HepG2 (cell line): ENCODE measurements at regions not wholly inside any gene's neighbourhood (a gene's known extent, or its start where the extent isn't known, plus 50 kb on each side); places are given as distances from the start of the nearest gene placed in this dataset.

ENCODE experiments used
- MTA3 ChIP-seq: sonication (generic); formaldehyde crosslinking; IDR thresholded peaks from 2 replicates; pipeline ENCODE4 v1.4.0; 2020; ENCODE audit warnings: missing genetic modification reagents
- NFRKB ChIP-seq: fragments of 450-650 bp; IDR thresholded peaks from 2 replicates; pipeline ENCODE4 v1.6.1; 2017
- NR2C2 ChIP-seq: sonication (generic); formaldehyde crosslinking; IDR thresholded peaks from 2 replicates; pipeline ENCODE4 v1.4.0; 2020; ENCODE audit warnings: missing genetic modification reagents, mild to moderate bottlenecking, moderate library complexity, borderline replicate concordance
- POLR2AphosphoS5 ChIP-seq: IDR thresholded peaks from 2 replicates; pipeline ENCODE4 v1.6.1; 2012; ENCODE audit warnings: low read depth, low read length
- SETDB1 ChIP-seq: sonication (generic); formaldehyde crosslinking; IDR thresholded peaks from 2 replicates; pipeline ENCODE4 v1.5.1; 2020; ENCODE audit warnings: missing genetic modification reagents, mild to moderate bottlenecking, borderline replicate concordance
- TCF7 ChIP-seq: sonication (generic); IDR thresholded peaks from 2 replicates; pipeline ENCODE4 v1.6.1; 2016; ENCODE audit warnings: antibody characterized with exemption, low read depth
- XRCC5 ChIP-seq: fragments of 200-400 bp; formaldehyde crosslinking; optimal IDR thresholded peaks from 2 replicates; pipeline ENCODE3; 2017; ENCODE audit warnings: mild to moderate bottlenecking, low read length
- ZNF335 ChIP-seq: sonication (generic); formaldehyde crosslinking; IDR thresholded peaks from 2 replicates; pipeline ENCODE4 v1.4.0; 2020; ENCODE audit warnings: missing genetic modification reagents
- ZNF550 ChIP-seq: sonication (generic); formaldehyde crosslinking; IDR thresholded peaks from 2 replicates; pipeline ENCODE4 v1.4.0; 2020; ENCODE audit warnings: mild to moderate bottlenecking, missing genetic modification reagents, borderline replicate concordance
- ZSCAN25 ChIP-seq: sonication (generic); formaldehyde crosslinking; IDR thresholded peaks from 2 replicates; pipeline ENCODE4 v1.8.0; 2022; ENCODE audit warnings: mild to moderate bottlenecking, missing genetic modification reagents
- TF ChIP-seq, protein P1 (sequence below): sonication (generic); formaldehyde crosslinking; IDR thresholded peaks from 2 replicates; pipeline ENCODE4 v1.5.0; 2020; ENCODE audit warnings: mild to moderate bottlenecking, missing genetic modification reagents, moderate library complexity
- TF ChIP-seq, protein P2 (sequence below): sonication (generic); formaldehyde crosslinking; IDR thresholded peaks from 2 replicates; pipeline ENCODE4 v1.4.0; 2020; ENCODE audit warnings: missing genetic modification reagents
- TF ChIP-seq, protein P3 (sequence below): sonication (generic); formaldehyde crosslinking; IDR thresholded peaks from 2 replicates; pipeline ENCODE4 v1.4.0; 2020; ENCODE audit warnings: missing genetic modification reagents, mild to moderate bottlenecking, borderline replicate concordance
- TF ChIP-seq, protein P4 (sequence below): sonication (generic); formaldehyde crosslinking; IDR thresholded peaks from 2 replicates; pipeline ENCODE4 v1.4.0; 2020; ENCODE audit warnings: missing genetic modification reagents, borderline replicate concordance

DNA sequence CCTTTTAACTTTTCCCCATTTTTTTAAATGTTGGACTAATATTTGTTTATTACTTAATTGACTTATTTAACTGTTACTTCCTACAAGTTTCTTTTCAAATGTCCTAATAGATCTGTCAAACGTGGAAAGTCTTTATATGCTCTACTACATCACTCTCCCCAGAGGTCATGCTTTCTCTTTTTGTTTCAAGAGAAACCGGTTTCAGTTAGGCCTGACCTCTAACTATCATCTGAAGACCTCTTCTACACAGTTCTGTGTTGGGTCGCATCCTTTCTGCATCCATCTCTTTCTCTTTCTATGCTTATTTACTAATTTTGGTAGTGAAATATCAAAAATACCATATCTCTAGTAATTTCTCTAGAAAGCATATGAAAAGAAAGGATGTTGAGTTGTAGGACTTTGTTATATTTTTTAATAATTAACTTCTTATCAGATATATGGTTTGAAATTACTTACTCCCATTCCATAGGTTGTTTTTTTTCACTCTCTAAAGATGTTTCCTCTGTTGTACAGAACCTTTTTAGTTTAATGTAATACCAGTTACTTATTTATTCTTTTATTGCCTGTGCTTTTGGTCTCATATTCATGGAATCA, 781.2 kb upstream of the ARPP21 start:
- TF ChIP-seq MTA3 (CRISPR knock-in tag), result no peak
- TF ChIP-seq, protein P1, sequence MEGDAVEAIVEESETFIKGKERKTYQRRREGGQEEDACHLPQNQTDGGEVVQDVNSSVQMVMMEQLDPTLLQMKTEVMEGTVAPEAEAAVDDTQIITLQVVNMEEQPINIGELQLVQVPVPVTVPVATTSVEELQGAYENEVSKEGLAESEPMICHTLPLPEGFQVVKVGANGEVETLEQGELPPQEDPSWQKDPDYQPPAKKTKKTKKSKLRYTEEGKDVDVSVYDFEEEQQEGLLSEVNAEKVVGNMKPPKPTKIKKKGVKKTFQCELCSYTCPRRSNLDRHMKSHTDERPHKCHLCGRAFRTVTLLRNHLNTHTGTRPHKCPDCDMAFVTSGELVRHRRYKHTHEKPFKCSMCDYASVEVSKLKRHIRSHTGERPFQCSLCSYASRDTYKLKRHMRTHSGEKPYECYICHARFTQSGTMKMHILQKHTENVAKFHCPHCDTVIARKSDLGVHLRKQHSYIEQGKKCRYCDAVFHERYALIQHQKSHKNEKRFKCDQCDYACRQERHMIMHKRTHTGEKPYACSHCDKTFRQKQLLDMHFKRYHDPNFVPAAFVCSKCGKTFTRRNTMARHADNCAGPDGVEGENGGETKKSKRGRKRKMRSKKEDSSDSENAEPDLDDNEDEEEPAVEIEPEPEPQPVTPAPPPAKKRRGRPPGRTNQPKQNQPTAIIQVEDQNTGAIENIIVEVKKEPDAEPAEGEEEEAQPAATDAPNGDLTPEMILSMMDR, result no peak
- no peak for TF ChIP-seq NFRKB
- no peak for TF ChIP-seq ZNF335
- no peak for TF ChIP-seq ZSCAN25
- TF ChIP-seq, protein P2, sequence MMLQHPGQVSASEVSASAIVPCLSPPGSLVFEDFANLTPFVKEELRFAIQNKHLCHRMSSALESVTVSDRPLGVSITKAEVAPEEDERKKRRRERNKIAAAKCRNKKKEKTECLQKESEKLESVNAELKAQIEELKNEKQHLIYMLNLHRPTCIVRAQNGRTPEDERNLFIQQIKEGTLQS (CRISPR knock-in tag), result no peak
- TF ChIP-seq ZNF550 (CRISPR knock-in tag), result no peak
- TF ChIP-seq, protein P3, sequence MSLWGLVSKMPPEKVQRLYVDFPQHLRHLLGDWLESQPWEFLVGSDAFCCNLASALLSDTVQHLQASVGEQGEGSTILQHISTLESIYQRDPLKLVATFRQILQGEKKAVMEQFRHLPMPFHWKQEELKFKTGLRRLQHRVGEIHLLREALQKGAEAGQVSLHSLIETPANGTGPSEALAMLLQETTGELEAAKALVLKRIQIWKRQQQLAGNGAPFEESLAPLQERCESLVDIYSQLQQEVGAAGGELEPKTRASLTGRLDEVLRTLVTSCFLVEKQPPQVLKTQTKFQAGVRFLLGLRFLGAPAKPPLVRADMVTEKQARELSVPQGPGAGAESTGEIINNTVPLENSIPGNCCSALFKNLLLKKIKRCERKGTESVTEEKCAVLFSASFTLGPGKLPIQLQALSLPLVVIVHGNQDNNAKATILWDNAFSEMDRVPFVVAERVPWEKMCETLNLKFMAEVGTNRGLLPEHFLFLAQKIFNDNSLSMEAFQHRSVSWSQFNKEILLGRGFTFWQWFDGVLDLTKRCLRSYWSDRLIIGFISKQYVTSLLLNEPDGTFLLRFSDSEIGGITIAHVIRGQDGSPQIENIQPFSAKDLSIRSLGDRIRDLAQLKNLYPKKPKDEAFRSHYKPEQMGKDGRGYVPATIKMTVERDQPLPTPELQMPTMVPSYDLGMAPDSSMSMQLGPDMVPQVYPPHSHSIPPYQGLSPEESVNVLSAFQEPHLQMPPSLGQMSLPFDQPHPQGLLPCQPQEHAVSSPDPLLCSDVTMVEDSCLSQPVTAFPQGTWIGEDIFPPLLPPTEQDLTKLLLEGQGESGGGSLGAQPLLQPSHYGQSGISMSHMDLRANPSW (CRISPR knock-in tag), result no peak
- no peak for TF ChIP-seq NR2C2 (CRISPR knock-in tag)
- TF ChIP-seq TCF7, result no peak
- TF ChIP-seq POLR2AphosphoS5, result no peak
- TF ChIP-seq XRCC5, result no peak
- TF ChIP-seq, protein P4, sequence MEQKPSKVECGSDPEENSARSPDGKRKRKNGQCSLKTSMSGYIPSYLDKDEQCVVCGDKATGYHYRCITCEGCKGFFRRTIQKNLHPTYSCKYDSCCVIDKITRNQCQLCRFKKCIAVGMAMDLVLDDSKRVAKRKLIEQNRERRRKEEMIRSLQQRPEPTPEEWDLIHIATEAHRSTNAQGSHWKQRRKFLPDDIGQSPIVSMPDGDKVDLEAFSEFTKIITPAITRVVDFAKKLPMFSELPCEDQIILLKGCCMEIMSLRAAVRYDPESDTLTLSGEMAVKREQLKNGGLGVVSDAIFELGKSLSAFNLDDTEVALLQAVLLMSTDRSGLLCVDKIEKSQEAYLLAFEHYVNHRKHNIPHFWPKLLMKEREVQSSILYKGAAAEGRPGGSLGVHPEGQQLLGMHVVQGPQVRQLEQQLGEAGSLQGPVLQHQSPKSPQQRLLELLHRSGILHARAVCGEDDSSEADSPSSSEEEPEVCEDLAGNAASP (CRISPR knock-in tag), result no peak
- TF ChIP-seq SETDB1 (CRISPR knock-in tag), result no peak
